Activated CD4-positive, alpha-beta T cell treated with anti-CD3 and anti-CD28 coated beads, Interleukin-2, amount 50 U/mL, for 1 hour (primary cell): ENCODE measurements at regions not wholly inside any gene's neighbourhood (a gene's known extent, or its start where the extent isn't known, plus 50 kb on each side); places are given as distances from the start of the nearest gene placed in this dataset.

Experiments
- DNase-seq: peaks from one replicate; pipeline ENCODE4 v3.0.0-alpha.2; 2020

DNA sequence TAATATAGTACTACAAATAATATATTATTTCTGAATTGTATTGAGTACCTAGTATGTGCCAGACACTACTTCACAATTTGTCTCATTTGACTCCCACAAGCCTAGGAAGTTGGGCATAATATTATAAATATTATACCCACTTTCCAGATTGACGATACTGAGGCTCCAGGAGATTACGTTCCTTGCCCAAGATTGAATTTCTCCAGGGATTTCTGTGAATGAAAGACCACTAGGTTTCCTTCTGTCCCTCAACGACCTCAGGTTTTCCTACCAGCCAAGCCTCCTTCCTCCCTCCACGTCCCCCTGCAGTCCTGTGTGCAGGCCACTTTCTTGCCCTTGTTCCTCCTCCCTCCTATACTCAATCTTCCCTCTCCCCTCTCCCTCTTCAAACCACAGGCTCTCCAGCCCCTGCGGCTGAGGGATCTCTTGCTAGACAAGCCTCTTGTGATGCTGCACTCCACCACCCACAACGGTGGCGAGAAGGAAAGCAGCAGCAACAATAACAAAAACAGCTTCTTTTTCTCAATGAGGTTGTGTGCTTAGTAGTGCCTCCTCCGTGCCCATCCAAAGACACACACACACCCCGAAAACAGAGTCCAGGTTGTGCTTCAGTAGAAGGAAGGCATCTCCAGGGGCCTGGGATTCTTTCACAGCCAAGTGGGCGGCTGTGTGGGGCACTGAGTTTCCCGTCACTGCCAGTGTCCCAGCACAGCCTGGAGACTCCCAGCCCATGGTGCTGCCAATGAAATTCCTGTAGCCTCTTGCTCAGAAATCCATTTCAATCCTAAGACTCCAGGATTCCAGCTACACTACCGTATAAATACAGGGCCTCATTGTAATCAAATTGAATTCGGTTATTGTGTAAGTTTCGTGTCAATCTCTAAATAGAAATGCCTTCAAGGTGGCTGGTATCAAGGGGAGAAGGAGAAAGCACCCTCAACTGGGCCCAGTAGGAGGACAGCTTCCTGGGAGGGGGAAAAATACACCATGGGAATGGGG lies 94.4 kb downstream of the NCR2 start:
- no peak for DNase-seq

DNA sequence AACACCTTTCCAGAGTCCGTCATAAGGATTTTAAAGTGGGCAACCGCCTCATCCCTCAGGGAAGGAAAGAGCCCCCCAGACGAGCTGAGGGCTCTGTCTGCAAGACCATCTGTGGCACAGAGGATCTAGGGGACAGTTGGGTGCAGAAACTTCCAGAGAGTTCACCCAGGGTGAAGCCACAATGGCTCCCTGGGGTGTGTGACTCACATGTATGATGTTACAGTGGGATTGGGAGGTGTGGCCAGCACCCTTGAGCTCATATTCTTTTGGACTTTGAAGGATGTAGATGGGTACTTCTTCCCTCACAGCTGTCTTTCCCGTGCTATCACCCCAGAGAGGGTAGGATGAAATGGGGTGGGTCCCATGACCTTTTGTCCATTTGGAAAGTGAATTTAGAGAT lies 95.5 kb downstream of the NCR2 start:
- DNase-seq = no peak

DNA sequence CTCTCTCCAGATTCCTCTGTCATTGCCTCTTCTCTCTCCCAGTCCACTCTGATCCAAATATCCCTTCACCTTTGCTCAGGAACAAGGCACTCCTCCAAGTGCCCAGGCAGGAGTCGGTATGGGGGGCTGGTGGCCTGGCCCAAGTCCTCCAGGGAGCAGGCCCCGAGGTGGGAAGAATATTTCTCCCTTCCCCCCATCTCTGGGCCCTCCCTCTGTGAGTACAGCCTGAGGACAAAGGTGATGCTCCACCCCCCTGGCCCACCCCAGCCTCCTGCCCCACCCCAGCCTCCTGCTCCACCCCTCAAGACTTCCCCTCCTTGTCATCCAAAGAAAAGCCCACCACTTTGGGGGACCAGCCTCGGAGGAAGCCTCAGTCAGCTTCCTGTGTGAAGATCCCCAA lies 96.9 kb downstream of the NCR2 start:
- no peak for DNase-seq

DNA sequence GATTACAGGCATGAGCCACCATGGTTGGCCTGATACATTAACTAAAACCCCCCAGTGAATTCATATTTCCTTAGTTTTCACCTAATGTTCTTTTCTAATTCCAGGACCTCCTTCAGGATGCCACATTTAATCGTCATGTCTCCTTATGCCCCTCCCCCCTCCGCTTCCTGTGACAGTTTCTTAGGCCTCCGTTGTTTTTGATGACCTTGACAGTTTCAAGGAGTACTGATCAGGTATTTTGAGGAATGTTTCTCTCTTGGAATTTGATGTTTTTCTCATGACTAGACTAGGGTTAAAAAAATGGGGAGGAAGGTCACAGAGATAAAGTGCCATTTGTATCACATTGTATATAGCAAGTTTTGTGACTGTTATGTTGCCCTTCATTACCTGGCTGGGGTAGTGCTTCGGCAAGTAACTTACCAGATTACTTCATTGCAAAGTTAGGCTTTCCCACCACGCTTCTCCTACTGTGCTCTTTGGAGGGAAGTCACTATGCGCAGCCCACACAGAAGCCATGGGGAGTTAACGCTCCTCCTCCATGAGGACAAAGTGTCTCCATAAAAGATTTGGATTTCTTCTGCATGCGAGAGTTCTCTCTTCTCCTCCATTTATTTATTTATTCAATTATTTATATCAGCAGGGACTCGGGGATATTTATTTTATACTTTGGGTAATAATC lies 99.5 kb downstream of the NCR2 start:
- DNase-seq = no peak

DNA sequence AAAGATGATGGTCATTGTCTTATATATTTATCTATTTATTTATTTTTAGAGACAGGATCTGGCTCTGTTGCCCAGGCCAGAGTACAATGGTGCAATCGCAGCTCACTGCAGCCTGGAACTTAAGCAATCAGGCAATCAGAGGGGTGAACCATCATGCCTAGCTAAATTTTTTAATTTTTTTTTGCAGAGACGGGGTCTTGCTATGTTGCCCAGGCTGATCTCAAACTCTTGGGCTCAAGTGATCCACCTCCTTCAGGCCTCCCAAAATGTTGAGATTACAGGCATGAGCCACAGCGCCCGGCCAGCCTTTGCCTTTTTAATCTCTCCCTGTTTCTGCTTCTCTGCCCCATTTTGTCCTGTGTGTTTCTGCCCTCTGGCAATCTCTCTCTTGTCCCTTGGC lies 102.2 kb downstream of the NCR2 start:
- no peak for DNase-seq

DNA sequence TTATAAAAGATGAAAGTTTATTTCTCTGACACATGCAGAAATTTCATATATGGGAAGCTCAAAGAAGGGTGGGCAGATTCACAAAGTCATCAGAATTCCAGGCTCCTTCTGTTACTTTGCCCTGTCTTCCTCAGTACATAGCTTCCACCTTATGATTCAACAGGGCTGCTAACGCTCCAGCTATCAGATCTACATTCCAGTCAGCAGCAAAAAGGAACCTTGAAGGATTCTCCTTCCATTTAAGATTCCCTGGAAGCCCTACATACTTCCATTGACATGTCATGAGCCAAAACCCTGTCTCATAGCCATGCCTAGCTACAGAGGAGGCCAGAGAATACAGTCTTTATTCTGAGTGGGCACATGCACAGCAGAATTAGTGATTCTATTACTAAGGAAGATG lies 103.3 kb downstream of the NCR2 start:
- DNase-seq = no peak

DNA sequence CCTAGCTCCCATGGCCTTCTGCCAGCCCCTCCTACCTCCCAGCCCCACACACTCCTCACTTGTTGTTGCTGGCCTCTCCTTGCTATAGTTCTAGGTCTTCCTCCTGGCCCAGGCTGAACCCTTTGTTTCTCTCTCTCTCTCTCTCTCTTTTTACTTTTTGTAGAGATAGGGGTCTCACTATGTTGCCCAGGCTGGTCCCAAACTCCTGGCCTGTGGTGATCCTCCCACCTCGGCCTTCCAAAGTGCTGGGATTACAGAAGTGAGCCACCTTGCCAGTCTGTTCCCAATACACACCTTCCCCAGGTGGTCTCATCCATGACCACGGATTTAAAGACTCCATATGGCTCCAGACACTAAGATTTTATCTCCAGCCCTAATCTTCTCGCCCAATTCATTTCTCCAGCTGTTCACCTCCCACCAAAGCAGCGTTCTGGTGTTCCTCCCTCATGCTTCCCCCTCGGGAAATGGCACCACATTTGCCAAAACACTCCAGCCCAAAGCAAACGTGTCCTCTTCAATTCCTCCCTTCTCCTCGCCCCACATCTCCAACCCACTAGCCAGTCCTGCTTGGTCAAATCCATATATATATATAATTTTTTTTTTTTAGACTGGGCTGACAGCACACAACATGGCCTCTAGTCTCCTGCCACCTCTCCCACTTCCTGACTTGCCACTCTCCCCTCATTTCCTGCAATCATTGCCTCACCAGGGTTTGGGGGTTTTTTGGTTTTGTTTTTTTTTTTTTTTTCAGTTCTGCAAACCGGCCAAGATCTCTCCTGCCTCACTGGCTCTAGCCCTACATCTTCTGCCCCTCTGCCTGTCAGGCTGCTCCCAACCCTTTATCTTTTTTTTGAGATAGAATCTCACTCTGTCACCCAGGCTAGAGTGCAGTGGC lies 104.4 kb downstream of the NCR2 start:
- no peak for DNase-seq

DNA sequence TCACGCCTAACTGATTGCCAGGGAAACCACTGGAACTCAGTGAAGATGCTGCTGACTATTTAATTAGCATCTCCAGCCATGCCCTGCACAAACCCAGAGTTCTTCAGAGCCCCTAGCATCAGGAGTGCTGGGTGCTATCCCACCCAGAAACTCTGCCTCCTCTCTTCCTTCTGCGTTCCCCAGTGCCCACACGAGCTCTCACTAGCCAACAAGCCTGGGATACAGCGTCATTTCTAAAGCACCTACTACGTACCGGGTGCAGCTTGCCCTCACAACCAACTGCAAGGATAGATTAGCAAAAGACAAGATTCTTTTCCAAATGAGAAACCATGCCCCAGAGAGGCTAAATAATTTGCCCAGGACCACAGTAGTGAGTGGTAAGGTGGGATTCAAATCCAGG lies 105.2 kb upstream of the FOXP4 start:
- no peak for DNase-seq

DNA sequence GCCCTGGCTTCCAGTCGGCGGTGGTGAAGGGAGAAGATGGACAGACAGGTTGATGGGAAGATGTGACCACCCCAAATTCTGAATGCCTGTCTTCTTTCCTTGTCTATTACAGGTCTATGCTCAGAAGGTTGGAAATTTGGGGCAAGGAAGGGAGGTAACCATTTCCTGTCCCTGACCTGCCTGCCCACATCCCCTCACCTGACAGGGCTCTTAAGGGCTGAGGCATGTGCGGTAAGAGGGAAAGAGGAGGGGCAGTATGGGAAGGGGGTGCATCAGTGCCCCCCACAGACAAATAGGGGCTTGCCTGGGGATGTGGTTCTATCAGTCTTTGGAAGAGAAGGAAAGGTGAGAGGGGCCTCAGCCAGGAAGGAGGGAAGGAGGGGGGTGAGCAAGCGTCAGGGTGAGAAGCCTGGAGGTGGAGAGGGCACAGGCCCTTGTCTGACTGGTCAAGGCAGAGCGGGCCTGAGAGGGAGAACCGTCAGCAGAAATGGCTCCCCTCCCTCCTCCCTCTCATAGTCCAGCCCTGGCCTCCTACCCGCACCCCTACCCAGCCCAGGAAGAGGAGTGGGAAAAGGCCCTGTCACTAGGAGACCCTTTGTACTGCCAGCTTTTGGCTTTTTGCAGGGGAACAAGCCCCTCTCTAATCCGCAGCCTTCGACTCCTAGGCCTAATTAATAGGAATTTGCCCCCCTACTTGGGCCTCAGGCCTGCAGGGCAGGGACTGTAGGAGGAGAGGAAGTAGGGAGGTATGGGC lies 104.4 kb upstream of the FOXP4 start:
- no peak for DNase-seq

DNA sequence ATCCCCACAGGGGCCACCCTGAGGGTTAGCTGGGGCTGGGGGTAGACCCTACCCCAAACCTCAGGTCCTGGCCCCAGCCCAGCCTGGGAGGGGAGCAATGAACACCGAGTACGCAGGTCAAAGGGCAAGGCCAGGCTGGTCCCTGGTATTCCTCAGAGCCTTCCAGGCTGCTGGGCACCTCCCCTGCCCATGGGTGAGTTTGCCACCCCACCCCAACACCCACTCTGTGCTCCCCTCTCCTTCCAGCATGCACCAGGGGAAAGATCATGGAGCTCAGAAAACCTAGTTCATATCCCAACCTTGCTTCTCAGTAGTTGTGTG lies 103.9 kb upstream of the FOXP4 start:
- DNase-seq = no peak

DNA sequence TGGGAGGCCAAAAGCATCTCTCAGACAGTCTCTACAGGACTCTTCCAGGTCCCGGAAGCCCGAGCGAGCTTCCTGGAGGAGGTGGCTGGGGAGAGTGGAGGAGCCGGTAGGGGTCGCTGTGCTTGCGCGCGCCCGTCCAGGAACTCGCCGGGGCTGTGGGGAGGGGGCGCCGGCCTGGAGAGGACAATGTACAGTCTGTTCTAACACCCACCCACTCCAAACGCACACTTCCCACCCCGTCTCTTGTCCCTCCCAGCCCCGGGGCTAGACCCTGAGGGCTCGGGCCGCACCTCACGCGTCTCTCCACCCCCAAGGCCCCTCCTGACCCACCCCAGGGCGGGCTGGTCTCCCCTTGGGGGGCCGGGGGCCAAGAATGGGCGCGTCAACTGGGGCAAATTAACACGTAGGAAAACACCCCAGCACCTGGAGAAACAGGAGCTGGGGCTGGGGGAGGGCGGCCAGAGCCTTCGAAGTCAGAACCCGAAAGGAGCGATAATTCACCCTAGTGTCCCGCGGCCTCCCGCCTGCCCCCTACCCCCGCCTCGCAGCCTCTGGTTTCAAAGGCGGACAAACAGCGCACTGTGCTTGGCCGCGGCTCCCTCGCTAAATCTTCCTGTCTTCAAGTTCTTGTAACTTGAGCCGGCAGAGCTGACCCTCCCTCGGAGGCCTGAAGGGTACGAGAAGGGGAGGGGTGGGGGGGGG lies 103.2 kb upstream of the FOXP4 start:
- no peak for DNase-seq

DNA sequence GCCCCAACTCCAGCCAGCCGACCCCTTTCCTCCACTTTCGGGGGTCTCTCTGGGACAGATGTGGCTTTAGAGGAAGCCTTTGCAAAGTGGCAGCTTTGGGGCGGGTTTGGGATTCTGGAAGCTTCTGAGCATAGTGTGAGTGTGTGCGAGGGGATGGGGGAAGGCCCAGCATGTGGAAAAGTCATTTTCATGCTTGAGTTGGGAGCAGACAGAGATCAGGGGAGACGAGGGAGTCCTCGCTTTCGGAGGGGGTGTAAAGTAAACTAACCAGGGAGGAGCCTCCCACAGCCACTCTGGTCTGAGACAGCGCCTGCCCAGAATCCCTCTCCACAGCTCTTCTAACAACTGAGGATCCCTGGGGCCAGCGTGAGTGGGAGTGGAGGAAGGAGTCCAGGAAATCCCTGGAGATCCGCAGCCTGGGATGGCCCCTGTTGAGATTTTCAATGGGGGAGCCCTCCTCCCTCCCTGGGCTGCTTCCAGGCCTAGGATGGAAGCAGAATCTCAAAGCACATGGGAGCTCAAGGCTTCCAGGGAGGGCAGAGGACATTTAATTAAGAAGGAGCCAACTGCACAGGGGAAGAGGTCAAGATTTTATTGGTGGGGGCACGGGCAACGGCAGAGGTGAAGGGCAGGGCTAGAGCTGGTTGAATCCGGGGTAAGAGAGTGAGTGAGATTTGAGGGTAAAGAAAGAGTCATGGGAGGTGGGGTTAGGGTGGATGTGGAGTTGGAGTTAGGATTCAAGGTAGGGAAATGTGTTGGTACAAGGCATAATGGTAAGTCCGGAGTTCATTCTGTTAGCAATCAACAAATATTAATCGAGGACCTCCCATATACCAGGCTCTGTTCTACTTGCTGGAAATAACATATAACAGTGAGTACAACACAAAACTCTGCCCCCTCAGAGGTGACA lies 102.3 kb upstream of the FOXP4 start:
- no peak for DNase-seq

DNA sequence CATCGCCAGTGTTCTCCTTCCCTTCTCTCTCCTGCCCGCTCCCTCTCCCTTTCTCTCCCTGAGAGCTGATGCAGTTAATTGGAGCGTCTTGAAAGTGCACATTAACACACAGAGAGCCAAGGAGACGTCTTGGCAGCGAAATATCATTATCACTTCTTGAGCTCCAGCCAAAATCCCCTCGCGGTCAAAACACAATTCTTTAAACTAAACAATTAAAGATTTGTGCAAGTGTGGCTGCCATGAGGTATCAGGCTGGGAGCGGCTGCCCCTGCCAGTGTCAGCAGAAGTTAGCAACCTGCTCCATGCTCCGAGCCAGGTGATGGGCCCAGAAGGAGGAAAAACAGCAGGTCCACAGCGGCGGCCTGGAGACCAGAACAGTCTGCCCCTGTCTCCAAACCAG lies 100.9 kb upstream of the FOXP4 start:
- DNase-seq = no peak

DNA sequence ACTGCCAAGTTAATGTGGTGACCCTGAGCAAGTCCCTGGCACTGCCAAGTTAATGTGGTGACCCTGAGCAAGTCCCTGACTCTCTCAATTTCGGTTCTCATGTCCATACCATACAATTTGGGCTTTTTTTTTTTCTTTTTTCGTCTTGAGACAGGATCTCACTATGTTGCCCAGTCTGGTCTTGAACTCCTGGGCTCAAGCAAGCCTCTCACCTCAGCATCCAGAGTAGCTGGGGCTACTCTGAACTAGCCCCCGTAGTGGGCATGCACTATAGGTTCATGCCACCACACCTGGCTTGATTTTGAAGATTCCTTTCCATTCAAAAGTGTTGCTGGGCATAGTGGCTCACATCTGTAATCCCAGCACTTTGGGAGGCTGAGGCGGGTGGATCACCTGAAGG lies 100.0 kb upstream of the FOXP4 start:
- no peak for DNase-seq

DNA sequence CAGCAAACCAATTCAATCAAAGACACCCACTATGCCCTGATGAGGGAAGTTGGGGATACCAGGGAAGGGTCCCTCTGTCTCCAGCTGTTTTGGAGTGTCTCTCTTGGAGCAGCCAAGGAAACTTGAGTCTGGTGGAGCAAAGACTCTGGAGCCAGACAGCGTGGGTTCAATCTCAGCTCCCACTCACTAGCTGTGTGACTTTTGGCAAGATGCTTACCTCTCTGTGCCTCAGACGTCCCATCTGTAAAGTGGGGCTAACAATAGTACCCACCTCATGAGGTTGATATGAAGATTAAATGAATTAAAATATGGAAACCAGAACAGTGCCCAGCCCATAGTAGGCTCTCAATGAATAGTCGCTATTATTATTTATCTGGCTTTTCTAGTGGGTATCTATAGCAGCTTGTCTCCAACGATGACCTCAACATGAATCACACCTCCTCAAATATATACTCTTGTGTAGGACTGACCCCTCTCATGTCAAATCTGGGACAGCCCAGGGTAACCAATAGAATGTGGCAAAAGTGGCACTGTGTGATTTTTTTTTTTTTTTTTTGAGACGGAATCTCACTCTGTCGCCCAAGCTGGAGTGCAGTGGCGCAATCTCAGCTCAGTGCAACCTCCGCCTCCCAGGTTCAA lies 99.2 kb upstream of the FOXP4 start:
- DNase-seq = no peak

DNA sequence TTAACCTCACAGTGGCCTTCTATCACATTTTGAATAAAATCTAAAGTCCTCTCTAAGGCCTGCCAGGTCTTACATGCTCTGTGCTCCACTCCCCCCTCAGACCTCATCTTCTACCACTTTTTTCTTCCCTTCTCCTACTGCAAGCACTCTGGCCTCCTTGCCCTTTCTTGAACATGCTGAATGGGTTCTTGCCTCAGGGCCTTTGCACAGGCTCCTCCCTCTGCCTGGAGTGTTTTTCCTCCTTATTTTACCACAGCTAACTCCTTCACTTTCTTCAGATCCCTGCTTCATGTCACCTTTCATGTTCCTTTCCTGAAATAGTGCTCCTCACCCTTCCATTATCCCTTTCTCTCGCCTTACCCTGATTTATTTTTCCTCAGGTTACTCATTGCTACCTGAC lies 97.9 kb upstream of the FOXP4 start:
- no peak for DNase-seq

DNA sequence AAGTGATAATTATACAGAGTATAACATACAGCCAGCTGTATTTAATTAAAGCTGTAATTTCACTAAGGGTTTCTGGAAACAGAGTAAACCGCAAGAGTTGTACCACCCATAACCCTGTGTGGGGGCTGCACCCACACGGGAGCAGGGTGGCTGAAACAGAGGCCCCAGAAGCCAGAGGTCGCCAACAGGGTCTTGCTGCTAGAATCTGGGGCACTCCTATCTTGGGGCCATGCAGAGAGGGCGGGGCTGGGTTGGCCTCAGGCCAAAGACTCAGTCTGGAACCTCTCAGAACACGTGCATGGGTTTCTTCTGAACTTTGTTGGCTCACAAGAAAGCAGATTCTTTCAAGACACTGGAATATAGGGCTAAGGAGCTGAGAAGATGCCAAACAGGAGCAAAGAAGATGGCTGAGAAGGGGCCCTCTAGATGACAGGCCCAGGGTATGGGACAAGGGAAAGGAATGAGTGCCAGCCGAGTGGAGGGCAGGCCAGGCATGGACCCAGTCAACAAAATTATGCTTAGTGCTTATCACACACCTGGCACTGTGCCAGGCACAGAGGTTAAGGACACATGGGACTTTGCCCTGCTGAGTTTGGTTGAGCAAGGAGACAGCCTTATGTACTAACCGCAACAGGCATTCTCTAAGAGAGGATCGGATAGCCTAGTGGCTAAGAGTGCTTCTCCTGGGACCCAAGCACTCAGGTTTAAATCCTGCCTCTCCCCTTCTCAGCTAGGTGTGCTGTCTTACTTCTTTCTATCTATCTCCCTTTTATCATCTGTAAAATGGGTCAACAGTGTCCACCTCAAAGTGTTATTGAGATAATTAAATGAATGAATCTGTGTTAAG lies 96.6 kb upstream of the FOXP4 start:
- no peak for DNase-seq

DNA sequence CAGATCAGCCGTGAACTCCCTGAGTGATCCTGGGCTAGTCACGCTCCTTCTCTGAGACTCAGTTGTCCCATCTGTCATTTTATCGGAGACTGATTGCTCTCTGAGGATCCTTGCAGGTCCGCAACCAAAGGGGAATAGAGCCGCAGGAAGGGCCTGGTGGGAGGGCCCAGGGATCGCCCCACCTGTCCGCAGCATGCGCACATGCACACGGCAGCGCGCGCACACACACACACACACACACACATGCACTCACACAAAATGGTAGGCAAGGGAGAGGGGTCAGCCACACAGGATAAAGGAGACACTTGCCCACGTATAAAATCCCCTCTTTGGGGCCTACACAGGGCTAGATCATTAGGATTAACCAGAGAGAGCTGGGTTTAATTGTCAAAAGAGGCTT lies 95.6 kb upstream of the FOXP4 start:
- no peak for DNase-seq

DNA sequence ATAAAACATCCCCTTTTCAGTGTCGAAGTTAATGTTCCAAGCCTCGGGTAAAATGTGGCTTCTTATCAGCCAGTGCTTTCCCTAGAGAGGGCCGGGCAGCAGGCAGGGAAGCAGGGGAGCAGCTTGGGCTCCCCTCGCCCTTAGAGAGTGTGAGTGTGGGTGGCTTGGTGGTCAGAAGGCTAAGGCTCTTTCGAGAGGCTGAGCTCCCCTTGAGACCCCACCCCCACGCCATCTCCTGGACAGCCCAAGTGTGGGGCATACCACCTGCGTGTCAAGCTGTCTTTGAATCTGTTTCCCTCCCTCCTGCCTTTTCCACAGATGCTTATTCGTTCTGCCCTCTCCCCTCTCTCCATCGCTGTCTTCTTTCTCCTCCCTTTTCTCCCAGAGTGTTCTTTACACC lies 95.1 kb upstream of the FOXP4 start:
- no peak for DNase-seq
